BJ (cell line): ENCODE measurements at regions not wholly inside any gene's neighbourhood (a gene's known extent, or its start where the extent isn't known, plus 50 kb on each side); places are given as distances from the start of the nearest gene placed in this dataset.
A peak's percentile ranks its signal among the peaks of the same experiment; 100 is the strongest.

Experiments used
- CTCF ChIA-PET: fragments of 350-600 bp; formaldehyde crosslinking; extraction: SDS; loops from one replicate; lab custom pipeline; 2021; ENCODE audit warnings: antibody characterized with exemption, inconsistent platforms; lab: Yijun Ruan, JAX
- POLR2A ChIA-PET: fragments of 300-600 bp; sonication (Branson Sonifier 250); formaldehyde crosslinking; extraction: SDS; loops from one replicate; lab custom pipeline; 2021; ENCODE audit warnings: antibody characterized with exemption; lab: Charles Lee
- DNase-seq: peaks from one replicate; pipeline ENCODE4 v3.0.0-alpha.2; 2011; ENCODE audit warnings: low read depth
- H3K27me3 ChIP-seq: 2 replicates; pipeline ENCODE4 v1.6.0; 2011; ENCODE audit warnings: low read length; ENCODE audit not compliant: control insufficient read depth, insufficient read depth
- H3K36me3 ChIP-seq: 2 replicates; pipeline ENCODE4 v1.5.1; 2011; ENCODE audit warnings: low read length; ENCODE audit not compliant: control insufficient read depth, insufficient read depth
- H3K4me3 ChIP-seq: 2 replicates; pipeline ENCODE4 v1.5.1; 2011; ENCODE audit warnings: low read depth, mild to moderate bottlenecking, control low read depth, low read length
- CTCF ChIP-seq: IDR thresholded peaks from 2 replicates; pipeline ENCODE4 v1.5.1; 2011; ENCODE audit warnings: low read depth, mild to moderate bottlenecking, control low read depth, inconsistent platforms, low read length, moderate library complexity; ENCODE audit not compliant: insufficient read depth

- TF ChIP-seq CTCF: no peak
- no peak overlapping the region for H3K4me3 ChIP-seq
- CTCF ChIA-PET: no interaction called here
- no peak for DNase-seq
- H3K36me3 ChIP-seq: no peaks in the 10 kb centered on the region
- POLR2A ChIA-PET: no interaction called here
- no peaks in the 10 kb centered on the region for H3K27me3 ChIP-seq
Observed at GRCh38 chr2:66846887-66847286, 412.0 kb downstream of the MEIS1 start.

GRCh38 chr2:66849153-66849755 is 414.3 kb downstream of the MEIS1 start:
- Histone ChIP-seq H3K36me3 (no peaks in the 10 kb centered on the region), H3K4me3 (no peak overlapping the region), H3K27me3 (no peaks in the 10 kb centered on the region)
- ChIA-PET POLR2A (no interaction called here), CTCF (interaction anchor here (0.8 to 1.5 kb wide), 2 partner anchors 268 to 421 kb away, joined by 3 read pairs; no protein-coding TSS in a partner anchor)
- no peak for TF ChIP-seq CTCF
- no peak for DNase-seq

DNA sequence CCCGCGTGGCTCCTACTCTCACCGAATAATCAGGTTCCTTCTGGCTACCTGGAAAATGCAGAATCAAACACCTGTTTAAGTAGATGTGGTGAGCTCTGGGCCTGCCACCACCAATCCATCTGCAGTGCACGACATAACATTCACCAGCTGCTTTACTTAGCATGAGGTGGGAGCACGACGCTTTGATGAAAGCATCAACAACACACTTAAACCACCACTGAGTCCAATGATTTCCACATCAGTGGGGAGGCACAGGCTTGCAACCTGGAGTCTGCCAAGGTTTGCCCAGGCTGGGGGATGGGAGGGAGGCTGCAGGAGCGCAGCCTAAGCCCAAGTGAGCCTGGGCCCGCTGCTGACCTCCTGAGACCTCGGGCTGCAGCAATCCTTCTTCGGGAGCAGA is 415.5 kb downstream of the MEIS1 start:
- Histone ChIP-seq H3K27me3 (no peaks in the 10 kb centered on the region), H3K4me3 (no peak overlapping the region), H3K36me3 (no peaks in the 10 kb centered on the region)
- ChIA-PET CTCF (interaction anchor here (0.8 to 1.5 kb wide), 2 partner anchors 269 to 422 kb away, joined by 3 read pairs; no protein-coding TSS in a partner anchor), POLR2A (no interaction called here)
- TF ChIP-seq CTCF: no peak
- no peak for DNase-seq

GRCh38 chr2:66851449-66851872 is 416.5 kb downstream of the MEIS1 start:
- Histone ChIP-seq H3K27me3 (no peaks in the 10 kb centered on the region), H3K4me3 (no peak overlapping the region), H3K36me3 (no peaks in the 10 kb centered on the region)
- ChIA-PET POLR2A (no interaction called here), CTCF (no interaction called here)
- TF ChIP-seq CTCF: no peak
- DNase-seq: peak; percentile 85

- CTCF ChIA-PET: no interaction called here
Observed at GRCh38 chr2:66852953-66853352, 418.0 kb downstream of the MEIS1 start.

More at GRCh38 chr2:66852953-66853352, 418.0 kb downstream of the MEIS1 start:
- DNase-seq: no peak
- POLR2A ChIA-PET: no interaction called here
- TF ChIP-seq CTCF: no peak
- Histone ChIP-seq H3K4me3 (no peak overlapping the region), H3K27me3 (no peaks in the 10 kb centered on the region), H3K36me3 (no peaks in the 10 kb centered on the region)
